ENCODE measurements at regions not wholly inside any gene's neighbourhood (a gene's known extent, or its start where the extent isn't known, plus 50 kb on each side); places are given as distances from the start of the nearest gene placed in this dataset.

- Histone ChIP-seq H2BK5ac (ENCODE audit: low read depth, low read length, poor library complexity) (peak overlapping the region; percentile 66), H3K4me3 (ENCODE audit: low read depth, low read length) (no peak overlapping the region), H2BK120ac (ENCODE audit: insufficient read depth, low read length, poor library complexity) (peak overlapping the region; percentile 74), H2AFZ (ENCODE audit: insufficient read depth, low read length, poor library complexity) (no peak overlapping the region), H2AK5ac (ENCODE audit: low read length) (no peak overlapping the region), H3K27ac (ENCODE audit: low read depth, low read length) (no peak overlapping the region), H3K79me1 (ENCODE audit: low read length) (peaks cover 4% of the 10 kb centered on the region), H3K79me2 (ENCODE audit: control insufficient read depth, insufficient read depth, low read length, poor library complexity) (no peaks in the 10 kb centered on the region), H3K14ac (ENCODE audit: low read length) (peak overlapping the region; percentile 45), H3K18ac (ENCODE audit: low read length) (no peak overlapping the region), H3K36me3 (ENCODE audit: control insufficient read depth in 1 of 2, insufficient read depth in 2 of 2, low read length in 2 of 2) (no peaks in the 10 kb centered on the region), H3K9ac (ENCODE audit: low read length) (no peak overlapping the region), H4K12ac (ENCODE audit: low read depth, low read length) (no peak overlapping the region), H2BK12ac (ENCODE audit: low read length) (peak overlapping the region; percentile 65), H3K4me2 (ENCODE audit: low read length) (no peak overlapping the region), H3K23ac (ENCODE audit: low read length) (no peak overlapping the region), H3K9me3 (ENCODE audit: insufficient read depth, low read depth, low read length) (no peaks in the 10 kb centered on the region), H3K27me3 (ENCODE audit: insufficient read depth, low read length) (no peaks in the 10 kb centered on the region), H4K91ac (ENCODE audit: low read depth, low read length) (peak overlapping the region; percentile 58), H3K4me1 (ENCODE audit: control insufficient read depth in 1 of 2, insufficient read depth in 2 of 2, low read length in 2 of 2) (peaks cover 2 to 3% of the 10 kb centered on the region in 2 experiments), H3K4ac (ENCODE audit: low read depth, low read length) (no peak overlapping the region), H4K8ac (ENCODE audit: low read depth, low read length) (no peak overlapping the region)
- DNase-seq = peak; percentile 77 to 96
- WGBS (ENCODE audit: extremely low coverage, insufficient coverage, insufficient read length) = no CpG with 5 or more reads among the region's 14 CpGs
Observed at GRCh38 chr1:228664399-228664914, 70.8 kb upstream of the RHOU start.

- Histone ChIP-seq H2BK120ac (ENCODE audit: insufficient read depth, low read length, poor library complexity) (no peak overlapping the region), H3K36me3 (ENCODE audit: control insufficient read depth in 1 of 2, insufficient read depth in 2 of 2, low read length in 2 of 2) (no peaks in the 10 kb centered on the region), H3K4ac (ENCODE audit: low read depth, low read length) (no peak overlapping the region), H3K27ac (ENCODE audit: low read depth, low read length) (peak overlapping the region; percentile 20), H3K18ac (ENCODE audit: low read length) (no peak overlapping the region), H2AFZ (ENCODE audit: insufficient read depth, low read length, poor library complexity) (no peak overlapping the region), H3K9ac (ENCODE audit: low read length) (no peak overlapping the region), H2AK5ac (ENCODE audit: low read length) (no peak overlapping the region), H3K79me2 (ENCODE audit: control insufficient read depth, insufficient read depth, low read length, poor library complexity) (no peaks in the 10 kb centered on the region), H3K14ac (ENCODE audit: low read length) (no peak overlapping the region), H3K79me1 (ENCODE audit: low read length) (peaks cover 4% of the 10 kb centered on the region), H3K23ac (ENCODE audit: low read length) (no peak overlapping the region), H2BK12ac (ENCODE audit: low read length) (peak overlapping the region; percentile 91), H3K9me3 (ENCODE audit: insufficient read depth, low read depth, low read length) (no peaks in the 10 kb centered on the region), H3K4me3 (ENCODE audit: low read depth, low read length) (no peak overlapping the region), H3K4me1 (ENCODE audit: control insufficient read depth in 1 of 2, insufficient read depth in 2 of 2, low read length in 2 of 2) (peaks cover 2 to 3% of the 10 kb centered on the region in 2 experiments), H3K4me2 (ENCODE audit: low read length) (no peak overlapping the region), H4K91ac (ENCODE audit: low read depth, low read length) (peak overlapping the region; percentile 89), H3K27me3 (ENCODE audit: insufficient read depth, low read length) (no peaks in the 10 kb centered on the region), H4K8ac (ENCODE audit: low read depth, low read length) (peak overlapping the region; percentile 8), H2BK5ac (ENCODE audit: low read depth, low read length, poor library complexity) (peak overlapping the region; percentile 89), H4K12ac (ENCODE audit: low read depth, low read length) (no peak overlapping the region)
- DNase-seq = peak; percentile 48 to 81
- no CpG with 5 or more reads among the region's 6 CpGs for WGBS (ENCODE audit: extremely low coverage, insufficient coverage, insufficient read length)
Observed at GRCh38 chr1:228666686-228667623, 68.3 kb upstream of the RHOU start.

- WGBS (ENCODE audit: extremely low coverage, insufficient coverage, insufficient read length) = no CpG with 5 or more reads among the region's 5 CpGs
- no peak overlapping the region for H2BK120ac ChIP-seq (ENCODE audit: insufficient read depth, low read length, poor library complexity)
- no peak overlapping the region for H4K12ac ChIP-seq (ENCODE audit: low read depth, low read length)
- H3K4me2 ChIP-seq (ENCODE audit: low read length) = no peak overlapping the region
- H3K18ac ChIP-seq (ENCODE audit: low read length) = no peak overlapping the region
- no peak overlapping the region for H2AK5ac ChIP-seq (ENCODE audit: low read length)
- H3K27me3 ChIP-seq (ENCODE audit: insufficient read depth, low read length) = no peaks in the 10 kb centered on the region
- no peaks in the 10 kb centered on the region for H3K9me3 ChIP-seq (ENCODE audit: insufficient read depth, low read depth, low read length)
- no peak overlapping the region for H3K4ac ChIP-seq (ENCODE audit: low read depth, low read length)
- no peak overlapping the region for H2BK5ac ChIP-seq (ENCODE audit: low read depth, low read length, poor library complexity)
- H3K4me1 ChIP-seq (ENCODE audit: control insufficient read depth in 1 of 2, insufficient read depth in 2 of 2, low read length in 2 of 2) = peaks cover 2 to 3% of the 10 kb centered on the region in 2 experiments
- peaks cover 4% of the 10 kb centered on the region for H3K79me1 ChIP-seq (ENCODE audit: low read length)
- no peak overlapping the region for H3K9ac ChIP-seq (ENCODE audit: low read length)
- H2AFZ ChIP-seq (ENCODE audit: insufficient read depth, low read length, poor library complexity) = no peak overlapping the region
- no peak overlapping the region for H3K4me3 ChIP-seq (ENCODE audit: low read depth, low read length)
- H2BK12ac ChIP-seq (ENCODE audit: low read length) = no peak overlapping the region
- H3K14ac ChIP-seq (ENCODE audit: low read length) = no peak overlapping the region
- H3K23ac ChIP-seq (ENCODE audit: low read length) = no peak overlapping the region
- no peak overlapping the region for H4K8ac ChIP-seq (ENCODE audit: low read depth, low read length)
- no peaks in the 10 kb centered on the region for H3K36me3 ChIP-seq (ENCODE audit: control insufficient read depth in 1 of 2, insufficient read depth in 2 of 2, low read length in 2 of 2)
- no peak overlapping the region for H4K91ac ChIP-seq (ENCODE audit: low read depth, low read length)
- no peak for DNase-seq
- no peaks in the 10 kb centered on the region for H3K79me2 ChIP-seq (ENCODE audit: control insufficient read depth, insufficient read depth, low read length, poor library complexity)
- H3K27ac ChIP-seq (ENCODE audit: low read depth, low read length) = no peak overlapping the region
Observed at GRCh38 chr1:228668553-228669241, 66.6 kb upstream of the RHOU start.

GRCh38 chr1:228669242-228669585 lies 66.1 kb upstream of the RHOU start:
- no peak overlapping the region for H3K4me3 ChIP-seq (ENCODE audit: low read depth, low read length)
- no peak overlapping the region for H2BK120ac ChIP-seq (ENCODE audit: insufficient read depth, low read length, poor library complexity)
- no peak overlapping the region for H3K14ac ChIP-seq (ENCODE audit: low read length)
- no peak overlapping the region for H4K8ac ChIP-seq (ENCODE audit: low read depth, low read length)
- no peak for DNase-seq
- H4K91ac ChIP-seq (ENCODE audit: low read depth, low read length) = no peak overlapping the region
- no peak overlapping the region for H4K12ac ChIP-seq (ENCODE audit: low read depth, low read length)
- WGBS (ENCODE audit: extremely low coverage, insufficient coverage, insufficient read length) = no CpG with 5 or more reads among the region's 1 CpG
- H3K4me1 ChIP-seq (ENCODE audit: control insufficient read depth in 1 of 2, insufficient read depth in 2 of 2, low read length in 2 of 2) = peaks cover 2 to 3% of the 10 kb centered on the region in 2 experiments
- H3K18ac ChIP-seq (ENCODE audit: low read length) = no peak overlapping the region
- H3K23ac ChIP-seq (ENCODE audit: low read length) = no peak overlapping the region
- no peak overlapping the region for H2BK12ac ChIP-seq (ENCODE audit: low read length)
- H3K79me1 ChIP-seq (ENCODE audit: low read length) = peaks cover 4% of the 10 kb centered on the region
- H3K4ac ChIP-seq (ENCODE audit: low read depth, low read length) = no peak overlapping the region
- no peak overlapping the region for H2AFZ ChIP-seq (ENCODE audit: insufficient read depth, low read length, poor library complexity)
- no peaks in the 10 kb centered on the region for H3K9me3 ChIP-seq (ENCODE audit: insufficient read depth, low read depth, low read length)
- no peaks in the 10 kb centered on the region for H3K79me2 ChIP-seq (ENCODE audit: control insufficient read depth, insufficient read depth, low read length, poor library complexity)
- H3K9ac ChIP-seq (ENCODE audit: low read length) = no peak overlapping the region
- no peak overlapping the region for H3K4me2 ChIP-seq (ENCODE audit: low read length)
- no peaks in the 10 kb centered on the region for H3K36me3 ChIP-seq (ENCODE audit: control insufficient read depth in 1 of 2, insufficient read depth in 2 of 2, low read length in 2 of 2)
- H3K27ac ChIP-seq (ENCODE audit: low read depth, low read length) = no peak overlapping the region
- no peaks in the 10 kb centered on the region for H3K27me3 ChIP-seq (ENCODE audit: insufficient read depth, low read length)
- no peak overlapping the region for H2AK5ac ChIP-seq (ENCODE audit: low read length)
- no peak overlapping the region for H2BK5ac ChIP-seq (ENCODE audit: low read depth, low read length, poor library complexity)

Data from trophoblast cell (in vitro differentiated cells and primary cell).